ENCODE measurements at regions not wholly inside any gene's neighbourhood (a gene's known extent, or its start where the extent isn't known, plus 50 kb on each side); places are given as distances from the start of the nearest gene placed in this dataset.
"Not testable (repeated sequence)": the region's sequence is repeated elsewhere in the genome, so short reads cannot be mapped to it uniquely, and the experiment has no call there.

GRCh38 chr4:23106516-23106915, 413.8 kb downstream of the GBA3 start:
- Histone ChIP-seq H3K4me3 (ENCODE audit: low read depth, low read length) (no peak overlapping the region), H3K27me3 (ENCODE audit: control insufficient read depth, insufficient read depth, low read length) (no peaks in the 10 kb centered on the region), H3K9me3 (ENCODE audit: control insufficient read depth, insufficient read depth, low read depth, low read length) (no peaks in the 10 kb centered on the region), H3K9ac (ENCODE audit: low read length) (no peak overlapping the region), H3K27ac (ENCODE audit: low read depth, low read length) (no peak overlapping the region), H3K36me3 (ENCODE audit: control insufficient read depth, insufficient read depth, low read length) (no peaks in the 10 kb centered on the region), H3K4me1 (ENCODE audit: control insufficient read depth, insufficient read depth, low read length) (no peaks in the 10 kb centered on the region)

GRCh38 chr4:23105759-23106370, 413.1 kb downstream of the GBA3 start:
- Histone ChIP-seq H3K9me3 (ENCODE audit: control insufficient read depth, insufficient read depth, low read depth, low read length) (no peaks in the 10 kb centered on the region), H3K27ac (ENCODE audit: low read depth, low read length) (no peak overlapping the region), H3K4me1 (ENCODE audit: control insufficient read depth, insufficient read depth, low read length) (no peaks in the 10 kb centered on the region), H3K9ac (ENCODE audit: low read length) (no peak overlapping the region), H3K36me3 (ENCODE audit: control insufficient read depth, insufficient read depth, low read length) (no peaks in the 10 kb centered on the region), H3K27me3 (ENCODE audit: control insufficient read depth, insufficient read depth, low read length) (no peaks in the 10 kb centered on the region), H3K4me3 (ENCODE audit: low read depth, low read length) (no peak overlapping the region)

GRCh38 chr4:23097251-23097650, 404.5 kb downstream of the GBA3 start:
- Histone ChIP-seq H3K27ac (ENCODE audit: low read depth, low read length) (no peak overlapping the region), H3K27me3 (ENCODE audit: control insufficient read depth, insufficient read depth, low read length) (no peaks in the 10 kb centered on the region), H3K4me1 (ENCODE audit: control insufficient read depth, insufficient read depth, low read length) (no peaks in the 10 kb centered on the region), H3K9ac (ENCODE audit: low read length) (no peak overlapping the region), H3K4me3 (ENCODE audit: low read depth, low read length) (no peak overlapping the region), H3K9me3 (ENCODE audit: control insufficient read depth, insufficient read depth, low read depth, low read length) (peaks cover 14% of the 10 kb centered on the region; the same call in 1 of the 2 replicates), H3K36me3 (ENCODE audit: control insufficient read depth, insufficient read depth, low read length) (no peaks in the 10 kb centered on the region)

GRCh38 chr4:23091711-23092110, 399.0 kb downstream of the GBA3 start:
- H3K4me1 ChIP-seq (ENCODE audit: control insufficient read depth, insufficient read depth, low read length): no peaks in the 10 kb centered on the region
- peaks cover 14% of the 10 kb centered on the region; the same call in 1 of the 2 replicates for H3K9me3 ChIP-seq (ENCODE audit: control insufficient read depth, insufficient read depth, low read depth, low read length)
- H3K27me3 ChIP-seq (ENCODE audit: control insufficient read depth, insufficient read depth, low read length): no peaks in the 10 kb centered on the region
- no peaks in the 10 kb centered on the region for H3K36me3 ChIP-seq (ENCODE audit: control insufficient read depth, insufficient read depth, low read length)
- H3K4me3 ChIP-seq (ENCODE audit: low read depth, low read length): no peak overlapping the region
- no peak overlapping the region for H3K9ac ChIP-seq (ENCODE audit: low read length)
- H3K27ac ChIP-seq (ENCODE audit: low read depth, low read length): no peak overlapping the region

- H3K9ac ChIP-seq (ENCODE audit: low read length): no peak overlapping the region
- H3K27ac ChIP-seq (ENCODE audit: low read depth, low read length): no peak overlapping the region
- no peak overlapping the region for H3K4me3 ChIP-seq (ENCODE audit: low read depth, low read length)
- no peaks in the 10 kb centered on the region for H3K4me1 ChIP-seq (ENCODE audit: control insufficient read depth, insufficient read depth, low read length)
- H3K27me3 ChIP-seq (ENCODE audit: control insufficient read depth, insufficient read depth, low read length): no peaks in the 10 kb centered on the region
- H3K36me3 ChIP-seq (ENCODE audit: control insufficient read depth, insufficient read depth, low read length): no peaks in the 10 kb centered on the region
- peaks cover 19% of the 10 kb centered on the region for H3K9me3 ChIP-seq (ENCODE audit: control insufficient read depth, insufficient read depth, low read depth, low read length)
These were observed 392.5 kb downstream of the GBA3 start for GRCh38 chr4:23085249-23085568.

- no peak overlapping the region for H3K27ac ChIP-seq (ENCODE audit: low read depth, low read length)
- H3K36me3 ChIP-seq (ENCODE audit: control insufficient read depth, insufficient read depth, low read length): no peaks in the 10 kb centered on the region
- H3K4me3 ChIP-seq (ENCODE audit: low read depth, low read length): no peak overlapping the region
- H3K4me1 ChIP-seq (ENCODE audit: control insufficient read depth, insufficient read depth, low read length): no peaks in the 10 kb centered on the region
- H3K27me3 ChIP-seq (ENCODE audit: control insufficient read depth, insufficient read depth, low read length): no peaks in the 10 kb centered on the region
- H3K9me3 ChIP-seq (ENCODE audit: control insufficient read depth, insufficient read depth, low read depth, low read length): peaks cover 24% of the 10 kb centered on the region
- no peak overlapping the region for H3K9ac ChIP-seq (ENCODE audit: low read length)
These were observed 392.0 kb downstream of the GBA3 start for GRCh38 chr4:23084559-23085248.

- H3K4me1 ChIP-seq (ENCODE audit: control insufficient read depth, insufficient read depth, low read length): no peaks in the 10 kb centered on the region
- no peak overlapping the region for H3K27ac ChIP-seq (ENCODE audit: low read depth, low read length)
- H3K9ac ChIP-seq (ENCODE audit: low read length): no peak overlapping the region
- H3K36me3 ChIP-seq (ENCODE audit: control insufficient read depth, insufficient read depth, low read length): no peaks in the 10 kb centered on the region
- peaks cover 37% of the 10 kb centered on the region for H3K9me3 ChIP-seq (ENCODE audit: control insufficient read depth, insufficient read depth, low read depth, low read length)
- H3K27me3 ChIP-seq (ENCODE audit: control insufficient read depth, insufficient read depth, low read length): no peaks in the 10 kb centered on the region
- H3K4me3 ChIP-seq (ENCODE audit: low read depth, low read length): no peak overlapping the region
These were observed 390.7 kb downstream of the GBA3 start for GRCh38 chr4:23083391-23083790.

- H3K9me3 ChIP-seq (ENCODE audit: control insufficient read depth, insufficient read depth, low read depth, low read length): peaks cover 42% of the 10 kb centered on the region
- not testable (repeated sequence) for H3K36me3 ChIP-seq (ENCODE audit: control insufficient read depth, insufficient read depth, low read length); H3K27ac ChIP-seq (ENCODE audit: low read depth, low read length); H3K27me3 ChIP-seq (ENCODE audit: control insufficient read depth, insufficient read depth, low read length); H3K4me3 ChIP-seq (ENCODE audit: low read depth, low read length); H3K4me1 ChIP-seq (ENCODE audit: control insufficient read depth, insufficient read depth, low read length); H3K9ac ChIP-seq (ENCODE audit: low read length)
These were observed 387.4 kb downstream of the GBA3 start for GRCh38 chr4:23080171-23080570.

GRCh38 chr4:23070848-23071570, 378.3 kb downstream of the GBA3 start:
- no peaks in the 10 kb centered on the region for H3K9me3 ChIP-seq (ENCODE audit: control insufficient read depth, insufficient read depth, low read depth, low read length)
- H3K4me3 ChIP-seq (ENCODE audit: low read depth, low read length): no peak overlapping the region
- no peak overlapping the region for H3K9ac ChIP-seq (ENCODE audit: low read length)
- no peak overlapping the region for H3K27ac ChIP-seq (ENCODE audit: low read depth, low read length)
- no peaks in the 10 kb centered on the region for H3K4me1 ChIP-seq (ENCODE audit: control insufficient read depth, insufficient read depth, low read length)
- no peaks in the 10 kb centered on the region for H3K36me3 ChIP-seq (ENCODE audit: control insufficient read depth, insufficient read depth, low read length)
- H3K27me3 ChIP-seq (ENCODE audit: control insufficient read depth, insufficient read depth, low read length): no peaks in the 10 kb centered on the region

GRCh38 chr4:23068756-23069155, 376.0 kb downstream of the GBA3 start:
- H3K9me3 ChIP-seq (ENCODE audit: control insufficient read depth, insufficient read depth, low read depth, low read length): no peaks in the 10 kb centered on the region
- no peak overlapping the region for H3K27ac ChIP-seq (ENCODE audit: low read depth, low read length)
- H3K9ac ChIP-seq (ENCODE audit: low read length): no peak overlapping the region
- no peaks in the 10 kb centered on the region for H3K4me1 ChIP-seq (ENCODE audit: control insufficient read depth, insufficient read depth, low read length)
- no peaks in the 10 kb centered on the region for H3K36me3 ChIP-seq (ENCODE audit: control insufficient read depth, insufficient read depth, low read length)
- H3K27me3 ChIP-seq (ENCODE audit: control insufficient read depth, insufficient read depth, low read length): no peaks in the 10 kb centered on the region
- H3K4me3 ChIP-seq (ENCODE audit: low read depth, low read length): no peak overlapping the region

- H3K27me3 ChIP-seq (ENCODE audit: control insufficient read depth, insufficient read depth, low read length): no peaks in the 10 kb centered on the region
- H3K9ac ChIP-seq (ENCODE audit: low read length): no peak overlapping the region
- no peaks in the 10 kb centered on the region for H3K9me3 ChIP-seq (ENCODE audit: control insufficient read depth, insufficient read depth, low read depth, low read length)
- no peaks in the 10 kb centered on the region for H3K4me1 ChIP-seq (ENCODE audit: control insufficient read depth, insufficient read depth, low read length)
- H3K27ac ChIP-seq (ENCODE audit: low read depth, low read length): no peak overlapping the region
- H3K4me3 ChIP-seq (ENCODE audit: low read depth, low read length): no peak overlapping the region
- no peaks in the 10 kb centered on the region for H3K36me3 ChIP-seq (ENCODE audit: control insufficient read depth, insufficient read depth, low read length)
These were observed 375.6 kb downstream of the GBA3 start for GRCh38 chr4:23068287-23068686.
